K562 (cell line): ENCODE measurements at regions not wholly inside any gene's neighbourhood (a gene's known extent, or its start where the extent isn't known, plus 50 kb on each side); places are given as distances from the start of the nearest gene placed in this dataset.

Experiments used
- ATF7 ChIP-seq: fragments of 450-650 bp; IDR thresholded peaks from 2 replicates; pipeline ENCODE4 v1.7.1; 2014; ENCODE audit warnings: mild to moderate bottlenecking, moderate library complexity
- CEBPZ ChIP-seq: fragments of 150-350 bp; IDR thresholded peaks from 2 replicates; pipeline ENCODE4 v1.6.1; 2014; ENCODE audit warnings: low read depth, mild to moderate bottlenecking, low read length, borderline replicate concordance
- EZH2 ChIP-seq: IDR thresholded peaks from 2 replicates; pipeline ENCODE4 v1.6.1; 2012; ENCODE audit warnings: low read depth, mild to moderate bottlenecking, inconsistent platforms, low read length, borderline replicate concordance
- FOXM1 ChIP-seq, 2 experiments: fragments of 450-650 bp in 1 of 2; sonication (generic) in 1 of 2; formaldehyde crosslinking in 1 of 2; IDR thresholded peaks; 2 replicates each; pipeline versions ENCODE4 v1.6.1 to v1.9.0; 2017 to 2022; ENCODE audit warnings: low read depth in 2 of 2, mild to moderate bottlenecking in 2 of 2, missing genetic modification reagents in 1 of 2, moderate library complexity in 1 of 2
- HDAC6 ChIP-seq: IDR thresholded peaks from 2 replicates; pipeline ENCODE4 v1.6.1; 2012; ENCODE audit warnings: low read depth, mild to moderate bottlenecking, control low read depth, inconsistent platforms, low read length, moderate library complexity
- HNRNPL ChIP-seq: fragments of 200-400 bp; formaldehyde crosslinking; IDR thresholded peaks from 2 replicates; pipeline ENCODE4 v1.6.1; 2017; ENCODE audit warnings: low read depth, mild to moderate bottlenecking, low read length
- JUND ChIP-seq, 2 experiments: IDR thresholded peaks; 2 replicates in 1 of 2; 3 replicates in 1 of 2; pipeline ENCODE4 v1.6.1; 2011; ENCODE audit warnings: borderline replicate concordance in 2 of 2, low read depth in 2 of 2, low read length in 2 of 2, improper control_type of control experiment in 1 of 2, missing biosample characterization in 1 of 2, missing genetic modification characterization in 1 of 2, missing genetic modification reagents in 1 of 2
- TAF1 ChIP-seq: IDR thresholded peaks from 2 replicates; pipeline ENCODE4 v1.6.1; 2011; ENCODE audit warnings: mild to moderate bottlenecking, low read length, moderate library complexity; ENCODE audit not compliant: insufficient read depth, control insufficient read depth, severe bottlenecking; ENCODE audit errors: extremely low read depth
- TF ChIP-seq, protein P1 (sequence below), 2 experiments: fragments of 450-650 bp in 1 of 2; sonication (generic) in 1 of 2; formaldehyde crosslinking in 1 of 2; IDR thresholded peaks in 1 of 2; conservative IDR thresholded peaks in 1 of 2; 2 replicates each; pipeline versions ENCODE4 v1.6.1 to v1.8.1; 2016 to 2023; ENCODE audit warnings: mild to moderate bottlenecking in 2 of 2, moderate library complexity in 2 of 2, inconsistent platforms in 1 of 2, missing genetic modification reagents in 1 of 2
- TF ChIP-seq, protein P2 (sequence below), 3 experiments: IDR thresholded peaks in 2 of 3; conservative IDR thresholded peaks in 1 of 3; 2 replicates each; pipeline ENCODE4 v1.5.1; 2011 to 2012; ENCODE audit warnings: low read length in 3 of 3, mild to moderate bottlenecking in 3 of 3, control low read depth in 2 of 3, improper control_type of control experiment in 1 of 3, inconsistent platforms in 1 of 3, low read depth in 1 of 3, mixed read lengths in 1 of 3, moderate library complexity in 1 of 3; ENCODE audit not compliant: insufficient read depth in 2 of 3
- TF ChIP-seq, protein P3 (sequence below), 2 experiments: fragments of 250-450 bp in 1 of 2; fragments of 450-650 bp in 1 of 2; sonication (Bioruptor Pico) in 1 of 2; IDR thresholded peaks; 2 replicates each; pipeline versions ENCODE4 v1.6.1 to v1.8.0; 2016 to 2021; ENCODE audit warnings: mild to moderate bottlenecking in 2 of 2, moderate library complexity in 2 of 2, missing compliant biosample characterization in 1 of 2, missing genetic modification characterization in 1 of 2

GRCh38 chr2:52054824-52055223, 1022.9 kb upstream of the NRXN1 start:
- TF ChIP-seq, protein P1, sequence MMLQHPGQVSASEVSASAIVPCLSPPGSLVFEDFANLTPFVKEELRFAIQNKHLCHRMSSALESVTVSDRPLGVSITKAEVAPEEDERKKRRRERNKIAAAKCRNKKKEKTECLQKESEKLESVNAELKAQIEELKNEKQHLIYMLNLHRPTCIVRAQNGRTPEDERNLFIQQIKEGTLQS (IDR thresholded peaks at IDR 0.05), result no peak
- TF ChIP-seq, protein P1 (CRISPR knock-in tag; conservative IDR thresholded peaks at IDR 0.05), result no peak
- TF ChIP-seq FOXM1 (IDR thresholded peaks at IDR 0.05; ENCODE audit: low read depth) (no peak), FOXM1 (CRISPR knock-in tag; IDR thresholded peaks at IDR 0.05; ENCODE audit: low read depth) (no peak), JUND (IDR thresholded peaks at IDR 0.05; ENCODE audit: borderline replicate concordance, low read depth, low read length) (no peak), JUND (tag; IDR thresholded peaks at IDR 0.05; ENCODE audit: borderline replicate concordance, low read depth, low read length) (no peak), EZH2 (no peak), ATF7 (no peak), HNRNPL (no peak), CEBPZ (no peak), TAF1 (no peak), HDAC6 (no peak)
- TF ChIP-seq, protein P2, sequence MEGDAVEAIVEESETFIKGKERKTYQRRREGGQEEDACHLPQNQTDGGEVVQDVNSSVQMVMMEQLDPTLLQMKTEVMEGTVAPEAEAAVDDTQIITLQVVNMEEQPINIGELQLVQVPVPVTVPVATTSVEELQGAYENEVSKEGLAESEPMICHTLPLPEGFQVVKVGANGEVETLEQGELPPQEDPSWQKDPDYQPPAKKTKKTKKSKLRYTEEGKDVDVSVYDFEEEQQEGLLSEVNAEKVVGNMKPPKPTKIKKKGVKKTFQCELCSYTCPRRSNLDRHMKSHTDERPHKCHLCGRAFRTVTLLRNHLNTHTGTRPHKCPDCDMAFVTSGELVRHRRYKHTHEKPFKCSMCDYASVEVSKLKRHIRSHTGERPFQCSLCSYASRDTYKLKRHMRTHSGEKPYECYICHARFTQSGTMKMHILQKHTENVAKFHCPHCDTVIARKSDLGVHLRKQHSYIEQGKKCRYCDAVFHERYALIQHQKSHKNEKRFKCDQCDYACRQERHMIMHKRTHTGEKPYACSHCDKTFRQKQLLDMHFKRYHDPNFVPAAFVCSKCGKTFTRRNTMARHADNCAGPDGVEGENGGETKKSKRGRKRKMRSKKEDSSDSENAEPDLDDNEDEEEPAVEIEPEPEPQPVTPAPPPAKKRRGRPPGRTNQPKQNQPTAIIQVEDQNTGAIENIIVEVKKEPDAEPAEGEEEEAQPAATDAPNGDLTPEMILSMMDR (IDR thresholded peaks at IDR 0.05 in 2 of 3, conservative IDR thresholded peaks at IDR 0.05 in 1 of 3; ENCODE audit: insufficient read depth in 2 of 3, low read depth in 1 of 3, low read length in 3 of 3), result no peak
- TF ChIP-seq, protein P3, sequence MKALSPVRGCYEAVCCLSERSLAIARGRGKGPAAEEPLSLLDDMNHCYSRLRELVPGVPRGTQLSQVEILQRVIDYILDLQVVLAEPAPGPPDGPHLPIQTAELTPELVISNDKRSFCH (CRISPR knock-in tag; IDR thresholded peaks at IDR 0.05), result no peak
- TF ChIP-seq, protein P3 (tag; IDR thresholded peaks at IDR 0.05), result no peak
